ENCODE measurements at regions not wholly inside any gene's neighbourhood (a gene's known extent, or its start where the extent isn't known, plus 50 kb on each side); places are given as distances from the start of the nearest gene placed in this dataset.
"Not testable (repeated sequence)": the region's sequence is repeated elsewhere in the genome, so short reads cannot be mapped to it uniquely, and the experiment has no call there.

- not testable (repeated sequence) for TF ChIP-seq CTCF (IDR thresholded peaks at IDR 0.05); POLR2AphosphoS5 (IDR thresholded peaks at IDR 0.05; ENCODE audit: insufficient read depth in 1 of 2, low read depth in 1 of 2); POLR2A (IDR thresholded peaks at IDR 0.05)
These were observed 229.3 kb upstream of the PLGLB2 start for GRCh38 chr2:87518547-87518946.
